HepG2 (cell line): ENCODE measurements at regions not wholly inside any gene's neighbourhood (a gene's known extent, or its start where the extent isn't known, plus 50 kb on each side); places are given as distances from the start of the nearest gene placed in this dataset.

Experiments
- E2F2 ChIP-seq: sonication (generic); formaldehyde crosslinking; IDR thresholded peaks from 2 replicates; pipeline ENCODE4 v1.4.0; 2020; ENCODE audit warnings: missing genetic modification reagents, borderline replicate concordance
- GABPA ChIP-seq, 2 experiments: IDR thresholded peaks; 2 replicates each; pipeline ENCODE4 v1.6.1; 2011 to 2016; ENCODE audit warnings: low read depth in 2 of 2, low read length in 1 of 2, missing biosample characterization in 1 of 2, missing genetic modification characterization in 1 of 2
- GMEB1 ChIP-seq: sonication (generic); formaldehyde crosslinking; IDR thresholded peaks from 2 replicates; pipeline ENCODE4 v1.5.1; 2020; ENCODE audit warnings: missing genetic modification reagents, mild to moderate bottlenecking, borderline replicate concordance
- GPN1 ChIP-seq: sonication (generic); formaldehyde crosslinking; IDR thresholded peaks from 2 replicates; pipeline ENCODE4 v1.5.1; 2020; ENCODE audit warnings: missing genetic modification reagents, borderline replicate concordance
- KDM3A ChIP-seq: IDR thresholded peaks from 2 replicates; pipeline ENCODE4 v1.6.1; 2018; ENCODE audit warnings: low read depth, missing compliant biosample characterization
- LBX2 ChIP-seq: sonication (generic); formaldehyde crosslinking; IDR thresholded peaks from 2 replicates; pipeline ENCODE4 v1.5.0; 2020; ENCODE audit warnings: missing genetic modification reagents, mild to moderate bottlenecking, borderline replicate concordance
- MEF2D ChIP-seq: sonication (generic); formaldehyde crosslinking; IDR thresholded peaks from 2 replicates; pipeline ENCODE4 v1.5.1; 2020; ENCODE audit warnings: mild to moderate bottlenecking, missing genetic modification reagents
- POGK ChIP-seq: sonication (generic); formaldehyde crosslinking; conservative IDR thresholded peaks from 2 replicates; pipeline ENCODE4 v1.8.0; 2022; ENCODE audit warnings: mild to moderate bottlenecking, moderate library complexity, missing genetic modification reagents
- RAD21 ChIP-seq: fragments of 450-650 bp; formaldehyde crosslinking; IDR thresholded peaks from 2 replicates; pipeline ENCODE4 v1.5.0; 2020; ENCODE audit warnings: mild to moderate bottlenecking
- REXO4 ChIP-seq: sonication (generic); formaldehyde crosslinking; IDR thresholded peaks from 2 replicates; pipeline ENCODE4 v1.8.0; 2022; ENCODE audit warnings: missing genetic modification reagents, mild to moderate bottlenecking, borderline replicate concordance
- THAP8 ChIP-seq: sonication (generic); formaldehyde crosslinking; IDR thresholded peaks from 2 replicates; pipeline ENCODE4 v1.5.1; 2020; ENCODE audit warnings: missing genetic modification reagents, mild to moderate bottlenecking, borderline replicate concordance
- YY1 ChIP-seq: IDR thresholded peaks from 2 replicates; pipeline ENCODE4 v1.6.1; 2011; ENCODE audit warnings: low read length, low read depth, moderate library complexity, mild to moderate bottlenecking; ENCODE audit not compliant: insufficient read depth, insufficient replicate concordance
- ZNF367 ChIP-seq: sonication (generic); formaldehyde crosslinking; IDR thresholded peaks from 2 replicates; pipeline ENCODE4 v1.4.0; 2020; ENCODE audit warnings: missing genetic modification reagents, borderline replicate concordance
- ZNF710 ChIP-seq: sonication (generic); formaldehyde crosslinking; IDR thresholded peaks from 2 replicates; pipeline ENCODE4 v1.5.0; 2020; ENCODE audit warnings: mild to moderate bottlenecking, missing genetic modification reagents, borderline replicate concordance
- ZNF766 ChIP-seq: sonication (generic); formaldehyde crosslinking; IDR thresholded peaks from 2 replicates; pipeline ENCODE4 v1.5.0; 2020; ENCODE audit warnings: missing genetic modification reagents, borderline replicate concordance
- ZSCAN25 ChIP-seq: sonication (generic); formaldehyde crosslinking; IDR thresholded peaks from 2 replicates; pipeline ENCODE4 v1.8.0; 2022; ENCODE audit warnings: mild to moderate bottlenecking, missing genetic modification reagents

- TF ChIP-seq THAP8 (no peak), GPN1 (CRISPR knock-in tag) (no peak), E2F2 (no peak), REXO4 (CRISPR knock-in tag) (no peak), GMEB1 (no peak), GABPA (IDR thresholded peaks at IDR 0.05; ENCODE audit: low read depth, low read length) (no peak; the same call in 1 of the 2 replicates), GABPA (CRISPR knock-in tag; IDR thresholded peaks at IDR 0.05; ENCODE audit: low read depth) (peak; percentile 62; the same call in 1 of the 2 replicates), ZSCAN25 (CRISPR knock-in tag) (no peak), ZNF367 (no peak), LBX2 (CRISPR knock-in tag) (no peak), MEF2D (CRISPR knock-in tag) (no peak), YY1 (peak; percentile 19), RAD21 (CRISPR knock-in tag) (no peak), ZNF710 (CRISPR knock-in tag) (no peak), ZNF766 (peak; percentile 53; the same call in 1 of the 2 replicates), KDM3A (CRISPR knock-in tag) (no peak), POGK (CRISPR knock-in tag) (no peak)
Observed at GRCh38 chr7:26101361-26102151, 50.4 kb upstream of the NFE2L3 start (continued).
